Neutrophil (primary cell): ENCODE measurements at regions not wholly inside any gene's neighbourhood (a gene's known extent, or its start where the extent isn't known, plus 50 kb on each side); places are given as distances from the start of the nearest gene placed in this dataset.

ENCODE experiments used
- H3K27ac ChIP-seq: fragments of 200-600 bp; sonication (generic); 2 replicates; pipeline ENCODE4 v1.5.1; 2016; ENCODE audit warnings: mild to moderate bottlenecking, moderate library complexity
- H3K27me3 ChIP-seq: fragments of 200-600 bp; sonication (generic); 2 replicates; pipeline ENCODE4 v1.6.0; 2016; ENCODE audit warnings: mild to moderate bottlenecking
- H3K36me3 ChIP-seq: fragments of 200-600 bp; sonication (generic); 2 replicates; pipeline ENCODE4 v1.5.1; 2017
- H3K4me1 ChIP-seq, 2 experiments: fragments of 200-600 bp in 1 of 2; sonication (generic) in 1 of 2; 1 replicate in 1 of 2; 2 replicates in 1 of 2; pipeline versions ENCODE4 v1.5.1 to v1.6.1; 2013 to 2016; ENCODE audit warnings: low read depth in 1 of 2, low read length in 1 of 2, mild to moderate bottlenecking in 1 of 2, moderate library complexity in 1 of 2; ENCODE audit not compliant: control insufficient read depth in 1 of 2, insufficient read depth in 1 of 2
- H3K4me3 ChIP-seq, 2 experiments: fragments of 200-600 bp in 1 of 2; sonication (generic) in 1 of 2; 1 replicate in 1 of 2; 2 replicates in 1 of 2; pipeline ENCODE4 v1.5.1; 2013 to 2016; ENCODE audit warnings: low read depth in 1 of 2, low read length in 1 of 2, mild to moderate bottlenecking in 1 of 2, moderate library complexity in 1 of 2
- H3K9me3 ChIP-seq: fragments of 200-600 bp; sonication (generic); 2 replicates; pipeline ENCODE4 v1.5.1; 2016
- CTCF ChIP-seq: fragments of 200-600 bp; sonication (generic); IDR thresholded peaks from 2 replicates; pipeline ENCODE4 v1.5.1; 2016; ENCODE audit warnings: antibody characterized with exemption

- H3K36me3 ChIP-seq, result no peaks in the 10 kb centered on the region
- H3K9me3 ChIP-seq, result no peaks in the 10 kb centered on the region
- no peaks in the 10 kb centered on the region for H3K27me3 ChIP-seq
- no peak for TF ChIP-seq CTCF
- no peaks in the 10 kb centered on the region for H3K4me1 ChIP-seq
- H3K4me3 ChIP-seq, result no peak overlapping the region
- H3K27ac ChIP-seq, result no peak overlapping the region
These were observed 440.8 kb upstream of the PIK3R1 start for GRCh38 chr5:67774786-67775185.

- no peak overlapping the region for H3K27ac ChIP-seq
- no peak for TF ChIP-seq CTCF
These were observed 441.3 kb upstream of the PIK3R1 start for GRCh38 chr5:67774267-67774552.

GRCh38 chr5:67773411-67774266, 441.9 kb upstream of the PIK3R1 start:
- Histone ChIP-seq H3K9me3 (no peaks in the 10 kb centered on the region), H3K36me3 (no peaks in the 10 kb centered on the region), H3K27me3 (no peaks in the 10 kb centered on the region), H3K4me1 (no peaks in the 10 kb centered on the region), H3K27ac (no peak overlapping the region), H3K4me3 (no peak overlapping the region)
- TF ChIP-seq CTCF, result no peak

More at GRCh38 chr5:67774267-67774552, 441.3 kb upstream of the PIK3R1 start:
- no peaks in the 10 kb centered on the region for H3K27me3 ChIP-seq
- no peaks in the 10 kb centered on the region for H3K36me3 ChIP-seq
- no peaks in the 10 kb centered on the region for H3K9me3 ChIP-seq
- no peaks in the 10 kb centered on the region for H3K4me1 ChIP-seq
- no peak overlapping the region for H3K4me3 ChIP-seq

- Histone ChIP-seq H3K27ac (no peak overlapping the region), H3K9me3 (no peaks in the 10 kb centered on the region), H3K4me1 (no peaks in the 10 kb centered on the region), H3K27me3 (no peaks in the 10 kb centered on the region), H3K36me3 (no peaks in the 10 kb centered on the region), H3K4me3 (no peak overlapping the region)
- no peak for TF ChIP-seq CTCF
These were observed 443.8 kb upstream of the PIK3R1 start for GRCh38 chr5:67771791-67772190.

- H3K36me3 ChIP-seq, result no peaks in the 10 kb centered on the region
- H3K27ac ChIP-seq, result no peak overlapping the region
- no peak for TF ChIP-seq CTCF
These were observed 444.3 kb upstream of the PIK3R1 start for GRCh38 chr5:67771221-67771620.

More at GRCh38 chr5:67771221-67771620, 444.3 kb upstream of the PIK3R1 start:
- Histone ChIP-seq H3K4me1 (no peaks in the 10 kb centered on the region), H3K9me3 (no peaks in the 10 kb centered on the region), H3K4me3 (no peak overlapping the region), H3K27me3 (no peaks in the 10 kb centered on the region)
